CD4-positive, alpha-beta T cell (primary cell): ENCODE measurements at regions not wholly inside any gene's neighbourhood (a gene's known extent, or its start where the extent isn't known, plus 50 kb on each side); places are given as distances from the start of the nearest gene placed in this dataset.

Experiments used
- ATAC-seq: fragments of 200-7000 bp; cut with Tn5 transposase; one replicate; pipeline ENCODE4 v1.10.0; 2022; ENCODE audit warnings: mild to moderate bottlenecking; ENCODE audit not compliant: poor library complexity
- CTCF ChIA-PET: fragments of 350-600 bp; sonication (Branson Sonifier 250); formaldehyde crosslinking; loops from one replicate; lab custom pipeline; 2021; ENCODE audit warnings: antibody characterized with exemption, inconsistent platforms; lab: Charles Lee
- POLR2A ChIA-PET: fragments of 350-600 bp; sonication (Branson Sonifier 250); formaldehyde crosslinking; loops from one replicate; lab custom pipeline; 2021; ENCODE audit warnings: antibody characterized with exemption, inconsistent platforms; lab: Charles Lee
- DNase-seq, 14 experiments: peaks; one replicate each; pipeline ENCODE4 v3.0.0-alpha.2; 2013 to 2020; ENCODE audit warnings: mixed read lengths in 2 of 14
- H3K27ac ChIP-seq, 2 donors: one replicate each; pipeline versions ENCODE4 v1.5.1 to v1.7.0; 2013; ENCODE audit warnings: low read length in 2 of 2, low read depth in 1 of 2, mild to moderate bottlenecking in 1 of 2
- H3K27me3 ChIP-seq, 2 experiments: 1 replicate in 1 of 2; 2 replicates in 1 of 2; pipeline versions ENCODE4 v1.6.1 to v1.7.0; 2013; ENCODE audit warnings: low read length in 2 of 2, control low read depth in 1 of 2, mild to moderate bottlenecking in 1 of 2, moderate library complexity in 1 of 2; ENCODE audit not compliant: insufficient read depth in 2 of 2, control insufficient read depth in 1 of 2
- H3K36me3 ChIP-seq: one replicate; pipeline ENCODE4 v1.6.1; 2013; ENCODE audit warnings: low read length, control low read depth; ENCODE audit not compliant: insufficient read depth
- H3K4me1 ChIP-seq: one replicate; pipeline ENCODE4 v1.6.1; 2013; ENCODE audit warnings: low read length, control low read depth; ENCODE audit not compliant: insufficient read depth
- H3K4me3 ChIP-seq: one replicate; pipeline ENCODE4 v1.5.1; 2013; ENCODE audit warnings: mild to moderate bottlenecking, low read length, moderate library complexity
- H3K9me3 ChIP-seq, 2 experiments: 1 replicate in 1 of 2; 2 replicates in 1 of 2; pipeline versions ENCODE4 v1.6.1 to v1.7.0; 2013; ENCODE audit warnings: low read length in 2 of 2, mild to moderate bottlenecking in 2 of 2, control low read depth in 1 of 2, moderate library complexity in 1 of 2; ENCODE audit not compliant: control insufficient read depth in 1 of 2, insufficient read depth in 1 of 2
- H3K27ac Mint-ChIP-seq: one replicate; pipeline ENCODE4 v1.8.0; 2020; ENCODE audit warnings: mixed read lengths
- H3K27me3 Mint-ChIP-seq: one replicate; pipeline ENCODE4 v1.8.0; 2021; ENCODE audit warnings: mixed read lengths
- H3K36me3 Mint-ChIP-seq: one replicate; pipeline ENCODE4 v1.8.0; 2021; ENCODE audit warnings: low read depth, mixed read lengths
- H3K4me1 Mint-ChIP-seq: one replicate; pipeline ENCODE4 v1.8.0; 2021; ENCODE audit warnings: low read depth, mixed read lengths
- H3K4me3 Mint-ChIP-seq: one replicate; pipeline ENCODE4 v1.8.0; 2020; ENCODE audit warnings: mild to moderate bottlenecking, mixed read lengths
- H3K9me3 Mint-ChIP-seq: one replicate; pipeline ENCODE4 v1.8.0; 2020; ENCODE audit warnings: mixed read lengths
- CTCF ChIP-seq: fragments of 200-600 bp; IDR thresholded peaks from one replicate; pipeline ENCODE4 v1.8.0; 2022; ENCODE audit warnings: antibody characterized with exemption, mild to moderate bottlenecking
- intact Hi-C, 2 experiments: fragments of 100-400 bp; cut with DNase I in 1 of 2; cut with micrococcal nuclease in 1 of 2; formaldehyde crosslinking; loops; one replicate each; pipeline versions ENCODE4 v1.15.1 to v1.9.0; 2023 to 2025; cut with DNase I, micrococcal nuclease

- no peaks in the 10 kb centered on the region for H3K4me1 ChIP-seq
- Mint-ChIP-seq H3K27me3 (peaks cover 45% of the 10 kb centered on the region), H3K4me1 (no peaks in the 10 kb centered on the region), H3K36me3 (no peaks in the 10 kb centered on the region), H3K9me3 (no peaks in the 10 kb centered on the region), H3K27ac (no peak overlapping the region), H3K4me3 (no peak overlapping the region)
- H3K27me3 ChIP-seq: peaks cover 13% of the 10 kb centered on the region in 2 experiments
- no peaks in the 10 kb centered on the region for H3K36me3 ChIP-seq
- H3K4me3 ChIP-seq: no peak overlapping the region
- H3K27ac ChIP-seq: no peak overlapping the region
- no peak for ATAC-seq
- DNase-seq: no peak
- no peaks in the 10 kb centered on the region for H3K9me3 ChIP-seq
- POLR2A ChIA-PET: no interaction called here
- TF ChIP-seq CTCF: no peak
- intact Hi-C loops: no loop called here
- CTCF ChIA-PET: no interaction called here
Measured at GRCh38 chr3:44030687-44031305, 210.9 kb upstream of the TOPAZ1 start.

- Histone ChIP-seq H3K27ac (no peak overlapping the region), H3K36me3 (no peaks in the 10 kb centered on the region), H3K4me1 (no peaks in the 10 kb centered on the region), H3K4me3 (no peak overlapping the region), H3K27me3 (peaks cover 11 to 13% of the 10 kb centered on the region in 2 experiments), H3K9me3 (no peaks in the 10 kb centered on the region)
- no peaks in the 10 kb centered on the region for H3K4me1 Mint-ChIP-seq
- DNase-seq: peak in 1 of 14 experiments; percentile 7
- ATAC-seq: no peak
- no peak overlapping the region for H3K27ac Mint-ChIP-seq
- CTCF ChIA-PET: no interaction called here
- intact Hi-C loops: no loop called here
- POLR2A ChIA-PET: no interaction called here
- no peak for TF ChIP-seq CTCF
- H3K27me3 Mint-ChIP-seq: peaks cover 45% of the 10 kb centered on the region
- H3K36me3 Mint-ChIP-seq: no peaks in the 10 kb centered on the region
- H3K9me3 Mint-ChIP-seq: no peaks in the 10 kb centered on the region
- H3K4me3 Mint-ChIP-seq: no peak overlapping the region
Measured at GRCh38 chr3:44031387-44032380, 210.0 kb upstream of the TOPAZ1 start.

- H3K36me3 Mint-ChIP-seq: no peaks in the 10 kb centered on the region
- H3K27me3 Mint-ChIP-seq: peaks cover 37% of the 10 kb centered on the region
- CTCF ChIA-PET: no interaction called here
- Histone ChIP-seq H3K27me3 (peaks cover 8 to 11% of the 10 kb centered on the region in 2 experiments), H3K36me3 (no peaks in the 10 kb centered on the region), H3K4me3 (no peak overlapping the region), H3K4me1 (no peaks in the 10 kb centered on the region), H3K27ac (no peak overlapping the region), H3K9me3 (no peaks in the 10 kb centered on the region)
- DNase-seq (no peak), ATAC-seq (no peak)
- H3K27ac Mint-ChIP-seq: no peak overlapping the region
- no peak overlapping the region for H3K4me3 Mint-ChIP-seq
- H3K9me3 Mint-ChIP-seq: no peaks in the 10 kb centered on the region
- intact Hi-C loops: no loop called here
- POLR2A ChIA-PET: no interaction called here
- H3K4me1 Mint-ChIP-seq: no peaks in the 10 kb centered on the region
- TF ChIP-seq CTCF: no peak
Measured at GRCh38 chr3:44032487-44032886, 209.2 kb upstream of the TOPAZ1 start.
